ENCODE measurements at regions not wholly inside any gene's neighbourhood (a gene's known extent, or its start where the extent isn't known, plus 50 kb on each side); places are given as distances from the start of the nearest gene placed in this dataset.

- TF ChIP-seq FOS (IDR thresholded peaks at IDR 0.05; ENCODE audit: borderline replicate concordance, insufficient read depth, low read length) (peak; percentile 77), GATA2 (IDR thresholded peaks at IDR 0.05; ENCODE audit: insufficient read depth, insufficient read length, low read depth, low read length) (no peak)
These were observed 522.3 kb downstream of the MAT2B start for GRCh38 chr5:164027738-164028137.

GRCh38 chr5:164038128-164038783 lies 532.8 kb downstream of the MAT2B start:
- intact Hi-C loops (cut with micrococcal nuclease), result no loop called here
- Histone ChIP-seq H4K20me1 (replicated peaks; ENCODE audit: control insufficient read depth, extremely low read depth, insufficient read depth, low read length) (no peaks in the 10 kb centered on the region), H3K27me3 (ENCODE audit: control insufficient read depth in 2 of 2, insufficient read depth in 2 of 2, low read length in 2 of 2) (no peaks in the 10 kb centered on the region), H3K79me2 (ENCODE audit: control insufficient read depth, insufficient read depth, low read length) (no peaks in the 10 kb centered on the region), H3K36me3 (ENCODE audit: control insufficient read depth in 2 of 2, extremely low read depth in 1 of 2, insufficient read depth in 2 of 2, low read length in 2 of 2) (no peaks in the 10 kb centered on the region), H3K9me1 (replicated peaks; ENCODE audit: control insufficient read depth, extremely low read depth, insufficient read depth, low read length) (no peaks in the 10 kb centered on the region), H3K9ac (replicated peaks; ENCODE audit: extremely low read depth, insufficient read depth, low read length) (no peak overlapping the region), H3K27ac (ENCODE audit: insufficient read depth, low read depth, low read length) (no peak overlapping the region), H3K4me3 (replicated peaks in 1 of 3; ENCODE audit: insufficient read depth in 1 of 3, low read depth in 1 of 3, low read length in 3 of 3) (no peak overlapping the region), H3K4me2 (ENCODE audit: insufficient read depth, low read length) (no peak overlapping the region), H3K4me1 (ENCODE audit: control insufficient read depth, extremely low read depth, insufficient read depth, low read length) (no peaks in the 10 kb centered on the region), H3K9me3 (replicated peaks; ENCODE audit: control insufficient read depth, insufficient read depth, low read length) (no peaks in the 10 kb centered on the region), H2AFZ (ENCODE audit: low read depth, low read length) (no peak overlapping the region)
- FAIRE-seq (no peak), DNase-seq (ENCODE audit: low read depth, low spot score) (no peak)
- TF ChIP-seq POLR2AphosphoS5 (IDR thresholded peaks at IDR 0.05; ENCODE audit: insufficient read depth, low read depth, low read length), result no peak
- TF ChIP-seq EZH2 (IDR thresholded peaks at IDR 0.05; ENCODE audit: borderline replicate concordance, low read depth, low read length, severe bottlenecking), result no peak
- TF ChIP-seq POLR2A (IDR thresholded peaks at IDR 0.05; ENCODE audit: low read depth, low read length), result no peak
- TF ChIP-seq MAX (IDR thresholded peaks at IDR 0.05; ENCODE audit: insufficient read depth, insufficient read length), result no peak
- TF ChIP-seq, protein P1, sequence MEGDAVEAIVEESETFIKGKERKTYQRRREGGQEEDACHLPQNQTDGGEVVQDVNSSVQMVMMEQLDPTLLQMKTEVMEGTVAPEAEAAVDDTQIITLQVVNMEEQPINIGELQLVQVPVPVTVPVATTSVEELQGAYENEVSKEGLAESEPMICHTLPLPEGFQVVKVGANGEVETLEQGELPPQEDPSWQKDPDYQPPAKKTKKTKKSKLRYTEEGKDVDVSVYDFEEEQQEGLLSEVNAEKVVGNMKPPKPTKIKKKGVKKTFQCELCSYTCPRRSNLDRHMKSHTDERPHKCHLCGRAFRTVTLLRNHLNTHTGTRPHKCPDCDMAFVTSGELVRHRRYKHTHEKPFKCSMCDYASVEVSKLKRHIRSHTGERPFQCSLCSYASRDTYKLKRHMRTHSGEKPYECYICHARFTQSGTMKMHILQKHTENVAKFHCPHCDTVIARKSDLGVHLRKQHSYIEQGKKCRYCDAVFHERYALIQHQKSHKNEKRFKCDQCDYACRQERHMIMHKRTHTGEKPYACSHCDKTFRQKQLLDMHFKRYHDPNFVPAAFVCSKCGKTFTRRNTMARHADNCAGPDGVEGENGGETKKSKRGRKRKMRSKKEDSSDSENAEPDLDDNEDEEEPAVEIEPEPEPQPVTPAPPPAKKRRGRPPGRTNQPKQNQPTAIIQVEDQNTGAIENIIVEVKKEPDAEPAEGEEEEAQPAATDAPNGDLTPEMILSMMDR (IDR thresholded peaks at IDR 0.05; ENCODE audit: extremely low read depth in 1 of 2, insufficient read depth in 1 of 2, low read depth in 1 of 2, low read length in 2 of 2), result no peak
- TF ChIP-seq FOS (IDR thresholded peaks at IDR 0.05; ENCODE audit: borderline replicate concordance, insufficient read depth, low read length), result no peak
- no peak for TF ChIP-seq MYC (IDR thresholded peaks at IDR 0.05; ENCODE audit: low read depth, low read length)
- TF ChIP-seq GATA2 (IDR thresholded peaks at IDR 0.05; ENCODE audit: insufficient read depth, insufficient read length, low read depth, low read length), result no peak
- no peak for TF ChIP-seq JUN (IDR thresholded peaks at IDR 0.05; ENCODE audit: borderline replicate concordance, insufficient read depth, insufficient read length, low read depth)
- POLR2A ChIA-PET, result no interaction called here
- dilution Hi-C loops (cut with MboI; ENCODE audit: extremely low pct_ligation_motif_present, low sequenced_read_pairs), result no loop called here
- CTCF ChIA-PET, result no interaction called here
- BruUV-seq (replicated peaks), result no TSS peak

More at GRCh38 chr5:164027738-164028137, 522.3 kb downstream of the MAT2B start:
- Histone ChIP-seq H3K9me3 (replicated peaks; ENCODE audit: control insufficient read depth, insufficient read depth, low read length) (no peaks in the 10 kb centered on the region), H3K27ac (ENCODE audit: insufficient read depth, low read depth, low read length) (no peak overlapping the region), H2AFZ (ENCODE audit: low read depth, low read length) (peak overlapping the region; percentile 87), H3K27me3 (ENCODE audit: control insufficient read depth in 2 of 2, insufficient read depth in 2 of 2, low read length in 2 of 2) (no peaks in the 10 kb centered on the region), H3K9ac (replicated peaks; ENCODE audit: extremely low read depth, insufficient read depth, low read length) (no peak overlapping the region), H3K79me2 (ENCODE audit: control insufficient read depth, insufficient read depth, low read length) (no peaks in the 10 kb centered on the region), H3K4me2 (ENCODE audit: insufficient read depth, low read length) (no peak overlapping the region), H3K4me3 (replicated peaks in 1 of 3; ENCODE audit: insufficient read depth in 1 of 3, low read depth in 1 of 3, low read length in 3 of 3) (no peak overlapping the region), H3K36me3 (ENCODE audit: control insufficient read depth in 2 of 2, extremely low read depth in 1 of 2, insufficient read depth in 2 of 2, low read length in 2 of 2) (no peaks in the 10 kb centered on the region), H4K20me1 (replicated peaks; ENCODE audit: control insufficient read depth, extremely low read depth, insufficient read depth, low read length) (no peaks in the 10 kb centered on the region), H3K4me1 (ENCODE audit: control insufficient read depth, extremely low read depth, insufficient read depth, low read length) (peaks cover 6% of the 10 kb centered on the region), H3K9me1 (replicated peaks; ENCODE audit: control insufficient read depth, extremely low read depth, insufficient read depth, low read length) (no peaks in the 10 kb centered on the region)
- BruUV-seq (replicated peaks), result no TSS peak
- POLR2A ChIA-PET, result no interaction called here
- CTCF ChIA-PET, result no interaction called here
- intact Hi-C loops (cut with micrococcal nuclease), result no loop called here
- DNase-seq (ENCODE audit: low read depth, low spot score) (peak; percentile 41), FAIRE-seq (no peak)
- dilution Hi-C loops (cut with MboI; ENCODE audit: extremely low pct_ligation_motif_present, low sequenced_read_pairs), result no loop called here

Data from endothelial cell of umbilical vein (primary cell).